ENCODE measurements at regions not wholly inside any gene's neighbourhood (a gene's known extent, or its start where the extent isn't known, plus 50 kb on each side); places are given as distances from the start of the nearest gene placed in this dataset.

DNA sequence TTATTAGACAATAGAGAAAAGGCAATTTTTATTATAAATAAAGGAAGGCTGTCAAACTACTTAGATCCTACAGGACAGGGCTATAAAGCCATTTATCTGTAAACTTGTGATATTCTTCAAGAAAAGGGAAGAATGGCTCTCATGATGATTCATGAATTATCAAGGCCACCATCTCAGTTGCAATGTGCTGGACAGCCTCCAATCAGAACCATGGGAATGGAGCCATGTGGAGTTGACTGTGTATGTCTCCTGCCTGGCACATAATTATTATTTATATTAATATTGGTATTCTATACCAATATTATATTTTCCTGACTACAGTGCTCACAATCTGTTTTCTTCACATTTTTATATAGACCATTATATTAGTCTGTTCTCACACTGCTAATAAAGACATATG lies 560.5 kb upstream of the MIR17HG start:
- ChIA-PET CTCF (no interaction called here), POLR2A (ENCODE audit: unreplicated experiment) (no interaction called here)
- Histone ChIP-seq H3K36me3 (ENCODE audit: control insufficient read depth, insufficient read depth, low read length) (no peaks in the 10 kb centered on the region), H3K14ac (replicated peaks; ENCODE audit: low read depth, low read length) (no peak overlapping the region), H2BK15ac (ENCODE audit: low read depth, low read length) (no peak overlapping the region), H3K9me3 (ENCODE audit: control insufficient read depth, insufficient read depth, low read length) (no peaks in the 10 kb centered on the region), H4K91ac (ENCODE audit: insufficient read depth, low read depth, low read length) (no peak overlapping the region), H3K9ac (ENCODE audit: low read depth, low read length) (no peak overlapping the region), H2BK120ac (ENCODE audit: low read depth, low read length) (no peak overlapping the region), H3K27ac (ENCODE audit: insufficient read depth, low read length) (no peak overlapping the region), H3K56ac (ENCODE audit: extremely low read depth, insufficient read depth, low read length) (no peak overlapping the region), H4K5ac (ENCODE audit: low read depth, low read length) (no peak overlapping the region), H3K79me1 (ENCODE audit: low read depth in 1 of 2, low read length in 2 of 2) (no peaks in the 10 kb centered on the region), H3K4me2 (ENCODE audit: low read depth, low read length) (no peak overlapping the region), H3K4me3 (ENCODE audit: insufficient read depth, low read depth, low read length) (no peak overlapping the region), H3K4ac (ENCODE audit: low read depth, low read length) (no peak overlapping the region), H3K18ac (ENCODE audit: low read depth, low read length) (no peak overlapping the region), H3K27me3 (ENCODE audit: control insufficient read depth, insufficient read depth, low read length) (no peaks in the 10 kb centered on the region), H3K9me1 (ENCODE audit: insufficient read depth, low read length) (no peaks in the 10 kb centered on the region), H2AFZ (replicated peaks; ENCODE audit: low read length, poor library complexity) (no peak overlapping the region), H2BK5ac (ENCODE audit: low read depth, low read length, poor library complexity, severe bottlenecking) (no peak overlapping the region), H4K20me1 (ENCODE audit: insufficient read depth, low read length) (no peaks in the 10 kb centered on the region), H2AK5ac (ENCODE audit: low read depth, low read length) (no peak overlapping the region), H2BK20ac (ENCODE audit: low read depth, low read length) (no peak overlapping the region), H3K23ac (ENCODE audit: low read depth, low read length) (no peak overlapping the region), H4K8ac (ENCODE audit: low read depth in 2 of 2, low read length in 2 of 2) (no peak overlapping the region), H2AK9ac (replicated peaks; ENCODE audit: low read depth, low read length, poor library complexity) (no peak overlapping the region), H3K4me1 (ENCODE audit: control insufficient read depth, insufficient read depth, low read length) (no peaks in the 10 kb centered on the region)
- in situ Hi-C loops (cut with MboI; ENCODE audit: low sequenced_read_pairs) (no loop called here), dilution Hi-C loops (cut with HindIII; ENCODE audit: low sequenced_read_pairs, unreplicated experiment) (no loop called here), intact Hi-C loops (cut with micrococcal nuclease) (no loop called here)
- ATAC-seq (ENCODE audit: low read depth) (no peak), DNase-seq (no peak)
- TF ChIP-seq SMC3 (IDR thresholded peaks at IDR 0.05; ENCODE audit: low read depth, low read length), result no peak
- TF ChIP-seq FOS (IDR thresholded peaks at IDR 0.05; ENCODE audit: low read depth, low read length), result no peak
- TF ChIP-seq, protein P1, sequence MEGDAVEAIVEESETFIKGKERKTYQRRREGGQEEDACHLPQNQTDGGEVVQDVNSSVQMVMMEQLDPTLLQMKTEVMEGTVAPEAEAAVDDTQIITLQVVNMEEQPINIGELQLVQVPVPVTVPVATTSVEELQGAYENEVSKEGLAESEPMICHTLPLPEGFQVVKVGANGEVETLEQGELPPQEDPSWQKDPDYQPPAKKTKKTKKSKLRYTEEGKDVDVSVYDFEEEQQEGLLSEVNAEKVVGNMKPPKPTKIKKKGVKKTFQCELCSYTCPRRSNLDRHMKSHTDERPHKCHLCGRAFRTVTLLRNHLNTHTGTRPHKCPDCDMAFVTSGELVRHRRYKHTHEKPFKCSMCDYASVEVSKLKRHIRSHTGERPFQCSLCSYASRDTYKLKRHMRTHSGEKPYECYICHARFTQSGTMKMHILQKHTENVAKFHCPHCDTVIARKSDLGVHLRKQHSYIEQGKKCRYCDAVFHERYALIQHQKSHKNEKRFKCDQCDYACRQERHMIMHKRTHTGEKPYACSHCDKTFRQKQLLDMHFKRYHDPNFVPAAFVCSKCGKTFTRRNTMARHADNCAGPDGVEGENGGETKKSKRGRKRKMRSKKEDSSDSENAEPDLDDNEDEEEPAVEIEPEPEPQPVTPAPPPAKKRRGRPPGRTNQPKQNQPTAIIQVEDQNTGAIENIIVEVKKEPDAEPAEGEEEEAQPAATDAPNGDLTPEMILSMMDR (conservative IDR thresholded peaks at IDR 0.05; ENCODE audit: low read depth, low read length), result no peak
- TF ChIP-seq MAZ (IDR thresholded peaks at IDR 0.05; ENCODE audit: borderline replicate concordance, low read depth, low read length), result no peak
- TF ChIP-seq, protein P2, sequence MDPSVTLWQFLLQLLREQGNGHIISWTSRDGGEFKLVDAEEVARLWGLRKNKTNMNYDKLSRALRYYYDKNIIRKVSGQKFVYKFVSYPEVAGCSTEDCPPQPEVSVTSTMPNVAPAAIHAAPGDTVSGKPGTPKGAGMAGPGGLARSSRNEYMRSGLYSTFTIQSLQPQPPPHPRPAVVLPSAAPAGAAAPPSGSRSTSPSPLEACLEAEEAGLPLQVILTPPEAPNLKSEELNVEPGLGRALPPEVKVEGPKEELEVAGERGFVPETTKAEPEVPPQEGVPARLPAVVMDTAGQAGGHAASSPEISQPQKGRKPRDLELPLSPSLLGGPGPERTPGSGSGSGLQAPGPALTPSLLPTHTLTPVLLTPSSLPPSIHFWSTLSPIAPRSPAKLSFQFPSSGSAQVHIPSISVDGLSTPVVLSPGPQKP (IDR thresholded peaks at IDR 0.05; ENCODE audit: borderline replicate concordance, low read depth, low read length), result no peak
- BruUV-seq (replicated peaks), result no TSS peak

Data from IMR-90 (cell line).